OCI-LY1 (cell line): ENCODE measurements at regions not wholly inside any gene's neighbourhood (a gene's known extent, or its start where the extent isn't known, plus 50 kb on each side); places are given as distances from the start of the nearest gene placed in this dataset.

Source experiments
- EZH2 ChIP-seq: fragments of 200-600 bp; sonication (generic), shearing (Covaris generic); IDR thresholded peaks from 2 replicates; pipeline ENCODE4 v1.8.0; 2017; ENCODE audit warnings: borderline replicate concordance, mixed run types, mild to moderate bottlenecking, antibody characterized with exemption, low read length, moderate library complexity, mixed read lengths
- TF ChIP-seq, protein P1 (sequence below): fragments of 200-600 bp; sonication (generic), shearing (Covaris generic); IDR thresholded peaks from 2 replicates; pipeline ENCODE4 v1.5.1; 2017; ENCODE audit warnings: mild to moderate bottlenecking, antibody characterized with exemption, low read length, moderate library complexity, mixed read lengths

DNA sequence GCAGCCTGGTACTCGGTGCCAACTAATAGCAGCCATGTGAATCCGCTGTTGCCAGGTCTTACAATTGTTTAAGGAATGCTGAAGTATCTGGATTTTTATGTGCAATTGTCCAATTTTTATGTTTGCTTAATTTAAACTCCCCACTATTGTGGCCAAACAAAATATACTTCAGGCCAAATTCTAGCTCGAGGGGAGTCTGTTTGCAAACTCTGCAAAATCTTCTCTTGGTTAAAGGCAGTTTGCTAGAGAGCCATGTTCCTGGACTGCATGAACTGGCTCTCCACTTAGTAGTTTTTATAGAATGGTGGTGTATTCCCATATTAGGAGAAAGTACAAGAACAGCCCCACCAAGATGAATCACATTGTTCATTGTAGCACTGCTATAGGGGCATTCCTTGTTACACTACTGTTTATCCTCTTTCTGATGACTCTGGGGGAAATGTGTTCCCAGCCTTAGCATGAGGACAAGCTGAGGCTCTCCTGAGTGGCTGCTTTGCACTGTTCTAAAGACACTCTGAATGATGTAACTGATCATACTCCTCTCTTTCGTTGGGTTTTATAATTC, 178.0 kb upstream of the GLI3 start:
- TF ChIP-seq, protein P1, sequence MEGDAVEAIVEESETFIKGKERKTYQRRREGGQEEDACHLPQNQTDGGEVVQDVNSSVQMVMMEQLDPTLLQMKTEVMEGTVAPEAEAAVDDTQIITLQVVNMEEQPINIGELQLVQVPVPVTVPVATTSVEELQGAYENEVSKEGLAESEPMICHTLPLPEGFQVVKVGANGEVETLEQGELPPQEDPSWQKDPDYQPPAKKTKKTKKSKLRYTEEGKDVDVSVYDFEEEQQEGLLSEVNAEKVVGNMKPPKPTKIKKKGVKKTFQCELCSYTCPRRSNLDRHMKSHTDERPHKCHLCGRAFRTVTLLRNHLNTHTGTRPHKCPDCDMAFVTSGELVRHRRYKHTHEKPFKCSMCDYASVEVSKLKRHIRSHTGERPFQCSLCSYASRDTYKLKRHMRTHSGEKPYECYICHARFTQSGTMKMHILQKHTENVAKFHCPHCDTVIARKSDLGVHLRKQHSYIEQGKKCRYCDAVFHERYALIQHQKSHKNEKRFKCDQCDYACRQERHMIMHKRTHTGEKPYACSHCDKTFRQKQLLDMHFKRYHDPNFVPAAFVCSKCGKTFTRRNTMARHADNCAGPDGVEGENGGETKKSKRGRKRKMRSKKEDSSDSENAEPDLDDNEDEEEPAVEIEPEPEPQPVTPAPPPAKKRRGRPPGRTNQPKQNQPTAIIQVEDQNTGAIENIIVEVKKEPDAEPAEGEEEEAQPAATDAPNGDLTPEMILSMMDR: no peak
- no peak for TF ChIP-seq EZH2
